Mucosa of rectum (tissue), 2 donors: ENCODE measurements at regions not wholly inside any gene's neighbourhood (a gene's known extent, or its start where the extent isn't known, plus 50 kb on each side); places are given as distances from the start of the nearest gene placed in this dataset.

ENCODE experiments used
- H3K27ac ChIP-seq, 2 donors: one replicate each; pipeline ENCODE4 v1.7.0; 2013; ENCODE audit warnings: inconsistent platforms in 2 of 2, low read depth in 2 of 2, low read length in 2 of 2
- H3K27me3 ChIP-seq, 2 donors: one replicate each; pipeline ENCODE4 v1.7.0; 2013; ENCODE audit warnings: low read length in 2 of 2; ENCODE audit not compliant: control insufficient read depth in 2 of 2, insufficient read depth in 2 of 2
- H3K36me3 ChIP-seq, 2 donors: one replicate each; pipeline ENCODE4 v1.7.0; 2013; ENCODE audit warnings: low read length in 2 of 2; ENCODE audit not compliant: control insufficient read depth in 2 of 2, insufficient read depth in 2 of 2
- H3K4me1 ChIP-seq, 2 donors: one replicate each; pipeline ENCODE4 v1.7.0; 2013; ENCODE audit warnings: low read length in 2 of 2, mild to moderate bottlenecking in 1 of 2; ENCODE audit not compliant: control insufficient read depth in 2 of 2, insufficient read depth in 2 of 2
- H3K4me3 ChIP-seq, 2 donors: one replicate each; pipeline ENCODE4 v1.7.0; 2013; ENCODE audit warnings: low read length in 2 of 2
- H3K9ac ChIP-seq, 2 donors: one replicate each; pipeline ENCODE4 v1.7.0; 2013; ENCODE audit warnings: low read length in 2 of 2, low read depth in 1 of 2, mild to moderate bottlenecking in 1 of 2
- H3K9me3 ChIP-seq, 2 donors: one replicate each; pipeline ENCODE4 v1.7.0; 2013; ENCODE audit warnings: low read length in 2 of 2; ENCODE audit not compliant: control insufficient read depth in 2 of 2
- donor health status: healthy.
- donor health status: Normal muscosa, but diverticular disease.

- Histone ChIP-seq H3K27me3 (no peaks in the 10 kb centered on the region), H3K27ac (no peak overlapping the region), H3K9ac (no peak overlapping the region), H3K36me3 (no peaks in the 10 kb centered on the region), H3K4me3 (no peak overlapping the region), H3K9me3 (no peaks in the 10 kb centered on the region), H3K4me1 (no peaks in the 10 kb centered on the region)
Measured at GRCh38 chr9:99565203-99565602, 256.5 kb upstream of the NR4A3 start.

GRCh38 chr9:99567436-99567835 is 254.2 kb upstream of the NR4A3 start:
- no peaks in the 10 kb centered on the region for H3K27me3 ChIP-seq
- H3K9me3 ChIP-seq: no peaks in the 10 kb centered on the region
- H3K36me3 ChIP-seq: no peaks in the 10 kb centered on the region
- no peaks in the 10 kb centered on the region for H3K4me1 ChIP-seq
- H3K27ac ChIP-seq: no peak overlapping the region
- H3K9ac ChIP-seq: no peak overlapping the region
- H3K4me3 ChIP-seq: no peak overlapping the region

GRCh38 chr9:99569840-99570239 is 251.8 kb upstream of the NR4A3 start:
- no peaks in the 10 kb centered on the region for H3K4me1 ChIP-seq
- no peak overlapping the region for H3K9ac ChIP-seq
- no peaks in the 10 kb centered on the region for H3K9me3 ChIP-seq
- no peak overlapping the region for H3K4me3 ChIP-seq
- no peaks in the 10 kb centered on the region for H3K27me3 ChIP-seq
- H3K27ac ChIP-seq: no peak overlapping the region
- H3K36me3 ChIP-seq: no peaks in the 10 kb centered on the region

GRCh38 chr9:99572567-99572966 is 249.1 kb upstream of the NR4A3 start:
- no peaks in the 10 kb centered on the region for H3K36me3 ChIP-seq
- H3K4me1 ChIP-seq: no peaks in the 10 kb centered on the region
- H3K9me3 ChIP-seq: no peaks in the 10 kb centered on the region
- H3K27me3 ChIP-seq: no peaks in the 10 kb centered on the region
- no peak overlapping the region for H3K27ac ChIP-seq
- H3K9ac ChIP-seq: no peak overlapping the region
- no peak overlapping the region for H3K4me3 ChIP-seq

GRCh38 chr9:99573085-99573484 is 248.6 kb upstream of the NR4A3 start:
- H3K27ac ChIP-seq: no peak overlapping the region
- no peaks in the 10 kb centered on the region for H3K27me3 ChIP-seq
- no peaks in the 10 kb centered on the region for H3K9me3 ChIP-seq
- no peaks in the 10 kb centered on the region for H3K36me3 ChIP-seq
- H3K9ac ChIP-seq: no peak overlapping the region
- H3K4me3 ChIP-seq: no peak overlapping the region
- H3K4me1 ChIP-seq: no peaks in the 10 kb centered on the region

GRCh38 chr9:99573886-99574285 is 247.8 kb upstream of the NR4A3 start:
- no peak overlapping the region for H3K4me3 ChIP-seq
- H3K27me3 ChIP-seq: no peaks in the 10 kb centered on the region
- H3K36me3 ChIP-seq: no peaks in the 10 kb centered on the region
- no peaks in the 10 kb centered on the region for H3K9me3 ChIP-seq
- H3K9ac ChIP-seq: no peak overlapping the region
- H3K4me1 ChIP-seq: no peaks in the 10 kb centered on the region
- no peak overlapping the region for H3K27ac ChIP-seq

GRCh38 chr9:99576002-99576401 is 245.7 kb upstream of the NR4A3 start:
- Histone ChIP-seq H3K27ac (no peak overlapping the region), H3K4me3 (no peak overlapping the region), H3K9me3 (no peaks in the 10 kb centered on the region), H3K36me3 (no peaks in the 10 kb centered on the region), H3K9ac (no peak overlapping the region), H3K27me3 (no peaks in the 10 kb centered on the region), H3K4me1 (no peaks in the 10 kb centered on the region)

GRCh38 chr9:99576876-99577275 is 244.8 kb upstream of the NR4A3 start:
- H3K9me3 ChIP-seq: no peaks in the 10 kb centered on the region

GRCh38 chr9:99577351-99577750 is 244.3 kb upstream of the NR4A3 start:
- Histone ChIP-seq H3K9me3 (no peaks in the 10 kb centered on the region), H3K9ac (no peak overlapping the region), H3K4me1 (no peaks in the 10 kb centered on the region), H3K27me3 (no peaks in the 10 kb centered on the region), H3K36me3 (no peaks in the 10 kb centered on the region), H3K4me3 (no peak overlapping the region), H3K27ac (no peak overlapping the region)

More at GRCh38 chr9:99576876-99577275, 244.8 kb upstream of the NR4A3 start:
- Histone ChIP-seq H3K27me3 (no peaks in the 10 kb centered on the region), H3K4me3 (no peak overlapping the region), H3K36me3 (no peaks in the 10 kb centered on the region), H3K4me1 (no peaks in the 10 kb centered on the region), H3K27ac (no peak overlapping the region), H3K9ac (no peak overlapping the region)

- H3K9ac ChIP-seq: no peak overlapping the region
- H3K27ac ChIP-seq: no peak overlapping the region
- no peaks in the 10 kb centered on the region for H3K36me3 ChIP-seq
- H3K27me3 ChIP-seq: no peaks in the 10 kb centered on the region
- no peaks in the 10 kb centered on the region for H3K4me1 ChIP-seq
- no peaks in the 10 kb centered on the region for H3K9me3 ChIP-seq
- H3K4me3 ChIP-seq: no peak overlapping the region
Measured at GRCh38 chr9:99578666-99579065, 243.0 kb upstream of the NR4A3 start.

- Histone ChIP-seq H3K9me3 (no peaks in the 10 kb centered on the region), H3K36me3 (no peaks in the 10 kb centered on the region), H3K9ac (no peak overlapping the region), H3K4me3 (no peak overlapping the region), H3K27ac (no peak overlapping the region), H3K27me3 (no peaks in the 10 kb centered on the region), H3K4me1 (no peaks in the 10 kb centered on the region)
Measured at GRCh38 chr9:99579964-99580363, 241.7 kb upstream of the NR4A3 start.
